Parathyroid adenoma (tissue), 2 donors: ENCODE measurements at regions not wholly inside any gene's neighbourhood (a gene's known extent, or its start where the extent isn't known, plus 50 kb on each side); places are given as distances from the start of the nearest gene placed in this dataset.

Experiments
- H2AFZ ChIP-seq: fragments of 300-600 bp; sonication (generic); one replicate; pipeline ENCODE4 v1.7.0; 2017; ENCODE audit warnings: antibody characterized with exemption, mild to moderate bottlenecking
- H3K27ac ChIP-seq: fragments of 300-600 bp; sonication (generic); one replicate; pipeline ENCODE4 v1.7.0; 2017
- H3K27me3 ChIP-seq: fragments of 300-600 bp; sonication (generic); one replicate; pipeline ENCODE4 v1.7.0; 2017; ENCODE audit warnings: low read length; ENCODE audit not compliant: control insufficient read depth, insufficient read depth
- H3K36me3 ChIP-seq: fragments of 300-600 bp; sonication (generic); one replicate; pipeline ENCODE4 v1.7.0; 2017; ENCODE audit warnings: low read length; ENCODE audit not compliant: control insufficient read depth, insufficient read depth
- H3K4me1 ChIP-seq: fragments of 300-600 bp; sonication (generic); one replicate; pipeline ENCODE4 v1.7.0; 2017; ENCODE audit warnings: control low read depth
- H3K4me2 ChIP-seq: fragments of 300-600 bp; sonication (generic); one replicate; pipeline ENCODE4 v1.7.0; 2017; ENCODE audit warnings: low read length
- H3K4me3 ChIP-seq: fragments of 300-600 bp; sonication (generic); one replicate; pipeline ENCODE4 v1.7.0; 2017; ENCODE audit warnings: low read depth, low read length
- H3K79me2 ChIP-seq: fragments of 300-600 bp; sonication (generic); one replicate; pipeline ENCODE4 v1.7.0; 2017; ENCODE audit warnings: control low read depth
- H3K9ac ChIP-seq: fragments of 300-600 bp; sonication (generic); one replicate; pipeline ENCODE4 v1.7.0; 2017; ENCODE audit warnings: mild to moderate bottlenecking
- H3K9me3 ChIP-seq: fragments of 300-600 bp; sonication (generic); one replicate; pipeline ENCODE4 v1.7.0; 2017; ENCODE audit warnings: low read length; ENCODE audit not compliant: control insufficient read depth
- CTCF ChIP-seq: fragments of 300-600 bp; sonication (generic); IDR thresholded peaks from one replicate; pipeline ENCODE4 v1.7.0; 2017; ENCODE audit warnings: antibody characterized with exemption, mild to moderate bottlenecking
- donor health status: primary hyperparathyroidism.

GRCh38 chr6:99119109-99120031 is 171.6 kb upstream of the FBXL4 start:
- H3K36me3 ChIP-seq, result no peaks in the 10 kb centered on the region
- H3K27ac ChIP-seq, result no peak overlapping the region
- H2AFZ ChIP-seq, result no peak overlapping the region
- no peak overlapping the region for H3K4me3 ChIP-seq
- H3K4me1 ChIP-seq, result no peaks in the 10 kb centered on the region
- no peaks in the 10 kb centered on the region for H3K79me2 ChIP-seq
- no peak overlapping the region for H3K4me2 ChIP-seq
- peak; percentile 66 for TF ChIP-seq CTCF
- H3K9ac ChIP-seq, result no peak overlapping the region
- no peaks in the 10 kb centered on the region for H3K27me3 ChIP-seq
- H3K9me3 ChIP-seq, result no peaks in the 10 kb centered on the region

GRCh38 chr6:99114769-99115406 is 167.1 kb upstream of the FBXL4 start:
- Histone ChIP-seq H2AFZ (no peak overlapping the region), H3K27me3 (no peaks in the 10 kb centered on the region), H3K27ac (no peak overlapping the region), H3K79me2 (no peaks in the 10 kb centered on the region), H3K4me3 (no peak overlapping the region), H3K4me2 (no peak overlapping the region), H3K36me3 (no peaks in the 10 kb centered on the region), H3K9ac (no peak overlapping the region), H3K9me3 (no peaks in the 10 kb centered on the region), H3K4me1 (no peaks in the 10 kb centered on the region)
- TF ChIP-seq CTCF, result no peak

GRCh38 chr6:99111590-99111989 is 163.8 kb upstream of the FBXL4 start:
- no peak for TF ChIP-seq CTCF
- no peak overlapping the region for H2AFZ ChIP-seq
- H3K9ac ChIP-seq, result no peak overlapping the region
- no peaks in the 10 kb centered on the region for H3K79me2 ChIP-seq
- no peaks in the 10 kb centered on the region for H3K36me3 ChIP-seq
- H3K4me1 ChIP-seq, result no peaks in the 10 kb centered on the region
- no peak overlapping the region for H3K4me2 ChIP-seq
- no peaks in the 10 kb centered on the region for H3K9me3 ChIP-seq
- H3K27me3 ChIP-seq, result no peaks in the 10 kb centered on the region
- no peak overlapping the region for H3K4me3 ChIP-seq
- no peak overlapping the region for H3K27ac ChIP-seq

GRCh38 chr6:99110029-99110428 is 162.3 kb upstream of the FBXL4 start:
- no peaks in the 10 kb centered on the region for H3K4me1 ChIP-seq
- no peak overlapping the region for H3K9ac ChIP-seq
- H3K4me2 ChIP-seq, result no peak overlapping the region

More at GRCh38 chr6:99110029-99110428, 162.3 kb upstream of the FBXL4 start:
- Histone ChIP-seq H3K9me3 (no peaks in the 10 kb centered on the region), H3K27ac (no peak overlapping the region), H3K27me3 (no peaks in the 10 kb centered on the region), H3K36me3 (no peaks in the 10 kb centered on the region), H3K4me3 (no peak overlapping the region), H2AFZ (no peak overlapping the region), H3K79me2 (no peaks in the 10 kb centered on the region)
- no peak for TF ChIP-seq CTCF
